HG03103 (cell line): ENCODE measurements at regions not wholly inside any gene's neighbourhood (a gene's known extent, or its start where the extent isn't known, plus 50 kb on each side); places are given as distances from the start of the nearest gene placed in this dataset.

ENCODE experiments used
- ATAC-seq: cut with Tn5 transposase; IDR thresholded peaks from one replicate; pipeline ENCODE4 v1.9.1; 2021; ENCODE audit warnings: low read depth; ENCODE audit not compliant: unreplicated experiment

GRCh38 chr10:90975096-90975495 is 54.2 kb upstream of the ANKRD1 start:
- ATAC-seq: no peak

- no peak for ATAC-seq
Observed at GRCh38 chr10:90977162-90977854, 56.4 kb upstream of the ANKRD1 start.

GRCh38 chr10:90977855-90978486 is 57.1 kb upstream of the ANKRD1 start:
- ATAC-seq: no peak

GRCh38 chr10:90982406-90983008 is 61.6 kb upstream of the ANKRD1 start:
- ATAC-seq: no peak

- ATAC-seq: no peak
Observed at GRCh38 chr10:90983914-90984549, 63.1 kb upstream of the ANKRD1 start.

GRCh38 chr10:90984898-90985297 is 64.0 kb upstream of the ANKRD1 start:
- ATAC-seq: no peak

GRCh38 chr10:90985321-90985933 is 64.5 kb upstream of the ANKRD1 start:
- ATAC-seq: no peak

- no peak for ATAC-seq
Observed at GRCh38 chr10:90986136-90986760, 65.4 kb upstream of the ANKRD1 start.

- no peak for ATAC-seq
Observed at GRCh38 chr10:90986870-90987269, 66.0 kb upstream of the ANKRD1 start.

- no peak for ATAC-seq
Observed at GRCh38 chr10:90987383-90987782, 66.5 kb upstream of the ANKRD1 start.

- ATAC-seq: no peak
Observed at GRCh38 chr10:90988024-90988423, 67.1 kb upstream of the ANKRD1 start.

- no peak for ATAC-seq
Observed at GRCh38 chr10:90988802-90989201, 67.9 kb upstream of the ANKRD1 start.

- no peak for ATAC-seq
Observed at GRCh38 chr10:90989378-90989777, 68.5 kb upstream of the ANKRD1 start.

- no peak for ATAC-seq
Observed at GRCh38 chr10:90992462-90992861, 71.6 kb upstream of the ANKRD1 start.

- no peak for ATAC-seq
Observed at GRCh38 chr10:90993340-90993739, 72.5 kb upstream of the ANKRD1 start.

- ATAC-seq: no peak
Observed at GRCh38 chr10:90997670-90998069, 76.8 kb upstream of the ANKRD1 start.

- no peak for ATAC-seq
Observed at GRCh38 chr10:90998733-90999511, 78.0 kb upstream of the ANKRD1 start.

GRCh38 chr10:90999512-91000172 is 78.8 kb upstream of the ANKRD1 start:
- ATAC-seq: no peak

- ATAC-seq: no peak
Observed at GRCh38 chr10:91000470-91000869, 79.6 kb upstream of the ANKRD1 start.
